ENCODE measurements at regions not wholly inside any gene's neighbourhood (a gene's known extent, or its start where the extent isn't known, plus 50 kb on each side); places are given as distances from the start of the nearest gene placed in this dataset.

GRCh38 chr10:10627414-10627813 lies 390.3 kb upstream of the CELF2 start:
- H3K27me3 ChIP-seq (ENCODE audit: insufficient read depth, low read length): no peaks in the 10 kb centered on the region
- H3K27ac Mint-ChIP-seq (ENCODE audit: unreplicated experiment): no peak overlapping the region

GRCh38 chr10:10629512-10629911 lies 388.2 kb upstream of the CELF2 start:
- H3K4me3 Mint-ChIP-seq (ENCODE audit: unreplicated experiment): no peak overlapping the region

More at GRCh38 chr10:10627414-10627813, 390.3 kb upstream of the CELF2 start:
- no peak overlapping the region for H3K4me2 ChIP-seq (ENCODE audit: low read length)
- no peaks in the 10 kb centered on the region for H4K20me1 ChIP-seq (ENCODE audit: insufficient read depth, low read length)
- TF ChIP-seq EZH2 (IDR thresholded peaks at IDR 0.05; ENCODE audit: insufficient read depth, low read length): no peak
- no peak for TF ChIP-seq CTCF (IDR thresholded peaks at IDR 0.05; ENCODE audit: insufficient read depth, low read depth, low read length)
- DNase-seq (ENCODE audit: low read depth) (no peak), FAIRE-seq (no peak)
- H3K4me1 Mint-ChIP-seq (ENCODE audit: low read depth, unreplicated experiment): no peaks in the 10 kb centered on the region
- no peaks in the 10 kb centered on the region for H3K9me3 Mint-ChIP-seq (ENCODE audit: unreplicated experiment)
- H2AFZ ChIP-seq (ENCODE audit: low read depth, low read length): no peak overlapping the region
- H3K4me3 Mint-ChIP-seq (ENCODE audit: unreplicated experiment): no peak overlapping the region
- H3K79me2 ChIP-seq (ENCODE audit: insufficient read depth, low read length): no peaks in the 10 kb centered on the region
- no peak overlapping the region for H3K27ac ChIP-seq (ENCODE audit: low read depth, low read length)
- no peaks in the 10 kb centered on the region for H3K4me1 ChIP-seq (ENCODE audit: insufficient read depth, low read length)
- H3K9ac ChIP-seq (ENCODE audit: low read length): no peak overlapping the region
- peaks cover 2% of the 10 kb centered on the region for H3K9me3 ChIP-seq (ENCODE audit: insufficient read depth, low read depth, low read length)
- peaks cover 9% of the 10 kb centered on the region for H3K27me3 Mint-ChIP-seq (ENCODE audit: low read depth, unreplicated experiment)
- H3K36me3 ChIP-seq (ENCODE audit: insufficient read depth, low read length): no peaks in the 10 kb centered on the region
- no peak overlapping the region for H3K4me3 ChIP-seq (ENCODE audit: insufficient read depth, low read depth, low read length)
- no peaks in the 10 kb centered on the region for H3K36me3 Mint-ChIP-seq (ENCODE audit: low read depth, unreplicated experiment)

More at GRCh38 chr10:10629512-10629911, 388.2 kb upstream of the CELF2 start:
- H3K79me2 ChIP-seq (ENCODE audit: insufficient read depth, low read length): no peaks in the 10 kb centered on the region
- H3K9me3 ChIP-seq (ENCODE audit: insufficient read depth, low read depth, low read length): no peaks in the 10 kb centered on the region
- Mint-ChIP-seq H3K4me1 (ENCODE audit: low read depth, unreplicated experiment) (no peaks in the 10 kb centered on the region), H3K27ac (ENCODE audit: unreplicated experiment) (no peak overlapping the region), H3K9me3 (ENCODE audit: unreplicated experiment) (no peaks in the 10 kb centered on the region), H3K36me3 (ENCODE audit: low read depth, unreplicated experiment) (no peaks in the 10 kb centered on the region), H3K27me3 (ENCODE audit: low read depth, unreplicated experiment) (peaks cover 5% of the 10 kb centered on the region)
- no peaks in the 10 kb centered on the region for H3K4me1 ChIP-seq (ENCODE audit: insufficient read depth, low read length)
- H3K27ac ChIP-seq (ENCODE audit: low read depth, low read length): no peak overlapping the region
- H2AFZ ChIP-seq (ENCODE audit: low read depth, low read length): no peak overlapping the region
- H4K20me1 ChIP-seq (ENCODE audit: insufficient read depth, low read length): no peaks in the 10 kb centered on the region
- no peak overlapping the region for H3K9ac ChIP-seq (ENCODE audit: low read length)
- FAIRE-seq: no peak
- H3K27me3 ChIP-seq (ENCODE audit: insufficient read depth, low read length): no peaks in the 10 kb centered on the region
- H3K4me3 ChIP-seq (ENCODE audit: insufficient read depth, low read depth, low read length): no peak overlapping the region
- H3K4me2 ChIP-seq (ENCODE audit: low read length): no peak overlapping the region
- DNase-seq (ENCODE audit: low read depth): peak; percentile 4
- H3K36me3 ChIP-seq (ENCODE audit: insufficient read depth, low read length): no peaks in the 10 kb centered on the region
- TF ChIP-seq CTCF (IDR thresholded peaks at IDR 0.05; ENCODE audit: insufficient read depth, low read depth, low read length) (no peak), EZH2 (IDR thresholded peaks at IDR 0.05; ENCODE audit: insufficient read depth, low read length) (no peak)
